ENCODE measurements at regions not wholly inside any gene's neighbourhood (a gene's known extent, or its start where the extent isn't known, plus 50 kb on each side); places are given as distances from the start of the nearest gene placed in this dataset.
"Not testable (repeated sequence)": the region's sequence is repeated elsewhere in the genome, so short reads cannot be mapped to it uniquely, and the experiment has no call there.

GRCh38 chr2:95721726-95722125 lies 129.9 kb downstream of the TRIM43 start:
- intact Hi-C loops (cut with DNase I), result no loop called here
- DNase-seq, result no peak
- Histone ChIP-seq H3K27me3 (no peaks in the 10 kb centered on the region), H3K36me3 (no peaks in the 10 kb centered on the region), H3K9me3 (no peaks in the 10 kb centered on the region), H3K27ac (no peak overlapping the region), H3K4me3 (no peak overlapping the region), H3K4me1 (ENCODE audit: insufficient read depth) (no peaks in the 10 kb centered on the region)
- no peak for TF ChIP-seq CTCF (IDR thresholded peaks at IDR 0.05)
- no peak for TF ChIP-seq POLR2A (IDR thresholded peaks at IDR 0.05)
- no peak for TF ChIP-seq EP300 (IDR thresholded peaks at IDR 0.05)
- 89 to 94% (median 90%) methylated on average over 8 of the region's 8 CpGs for WGBS, 3 donors

GRCh38 chr2:95722131-95722697 lies 130.4 kb downstream of the TRIM43 start:
- intact Hi-C loops (cut with DNase I), result no loop called here

DNA sequence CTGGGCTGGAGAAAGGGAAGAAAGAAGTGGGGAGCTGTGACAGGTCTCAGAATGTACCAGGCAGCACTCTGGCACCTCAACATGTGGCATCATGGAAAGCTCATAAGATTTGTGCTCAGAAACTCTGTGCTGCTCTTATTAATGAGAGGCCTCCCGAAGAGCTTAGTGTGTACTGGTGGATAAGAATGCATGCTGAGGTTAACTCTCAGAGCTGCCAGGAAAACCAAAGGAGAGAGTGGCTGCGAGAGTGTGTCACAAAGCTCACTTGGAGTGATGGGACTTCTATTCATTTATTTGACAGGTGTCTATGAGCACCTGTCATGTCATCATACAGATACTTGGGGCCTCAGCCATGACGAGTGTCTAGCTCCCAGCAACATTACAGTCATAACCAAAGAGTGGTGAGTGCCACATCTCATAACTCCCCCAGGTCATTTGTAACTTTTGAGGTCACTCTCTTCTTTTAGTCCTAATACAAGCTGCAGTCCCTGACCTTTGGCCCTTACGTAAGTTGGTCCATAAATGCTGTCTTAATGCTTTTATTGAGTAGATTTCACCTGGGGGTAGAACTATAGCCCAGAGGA lies 131.9 kb downstream of the TRIM43 start:
- H3K4me3 ChIP-seq; H3K9me3 ChIP-seq; H3K36me3 ChIP-seq; H3K4me1 ChIP-seq (ENCODE audit: insufficient read depth); H3K27me3 ChIP-seq; DNase-seq; intact Hi-C loops (cut with DNase I); H3K27ac ChIP-seq: not testable (repeated sequence)
- 80 to 88% (median 86%) methylated on average over 4 of the region's 4 CpGs for WGBS, 3 donors

More at GRCh38 chr2:95722131-95722697, 130.4 kb downstream of the TRIM43 start:
- no peak overlapping the region for H3K27ac ChIP-seq
- 72 to 81% (median 75%) methylated on average over 11 of the region's 11 CpGs for WGBS, 3 donors
- H3K27me3 ChIP-seq, result no peaks in the 10 kb centered on the region
- no peaks in the 10 kb centered on the region for H3K36me3 ChIP-seq
- no peak for DNase-seq
- no peak overlapping the region for H3K4me3 ChIP-seq
- H3K4me1 ChIP-seq (ENCODE audit: insufficient read depth), result no peaks in the 10 kb centered on the region
- TF ChIP-seq EP300 (IDR thresholded peaks at IDR 0.05) (no peak), CTCF (IDR thresholded peaks at IDR 0.05) (no peak), POLR2A (IDR thresholded peaks at IDR 0.05) (no peak)
- no peaks in the 10 kb centered on the region for H3K9me3 ChIP-seq

DNA sequence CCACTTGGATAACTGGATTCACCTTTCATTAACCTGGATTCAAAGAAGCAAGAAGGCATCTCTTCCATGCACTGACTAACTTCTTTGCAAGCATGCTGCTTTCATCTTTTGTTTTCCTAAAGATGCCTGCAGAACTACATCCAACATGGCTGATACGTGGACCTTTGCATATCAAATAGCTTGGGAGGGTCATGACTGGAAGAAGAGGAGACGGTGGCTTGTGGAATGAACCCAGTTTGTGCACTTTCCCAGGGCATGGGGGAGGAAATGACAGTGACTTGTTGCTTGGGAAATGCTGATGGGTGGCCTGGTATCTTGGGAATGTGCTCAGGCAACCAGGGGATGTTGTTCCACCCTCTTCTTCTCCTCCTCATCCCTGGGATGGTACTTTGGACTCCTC lies 133.4 kb downstream of the TRIM43 start:
- intact Hi-C loops (cut with DNase I), result loop anchor here in 2 of 4 donors (5.0 kb wide), 2 partner anchors 313 to 378 kb away; no protein-coding TSS in a partner anchor
- H3K27me3 ChIP-seq; H3K36me3 ChIP-seq; H3K4me3 ChIP-seq; DNase-seq; H3K4me1 ChIP-seq (ENCODE audit: insufficient read depth); H3K27ac ChIP-seq; H3K9me3 ChIP-seq: not testable (repeated sequence)
- 50 to 55% (median 52%) methylated on average over 2 of the region's 2 CpGs for WGBS, 3 donors

- H3K9me3 ChIP-seq; H3K4me1 ChIP-seq (ENCODE audit: insufficient read depth); H3K27me3 ChIP-seq; H3K4me3 ChIP-seq; H3K27ac ChIP-seq; H3K36me3 ChIP-seq; DNase-seq: not testable (repeated sequence)
- intact Hi-C loops (cut with DNase I), result loop anchor here in 2 of 4 donors (5.0 kb wide), 2 partner anchors 313 to 378 kb away; no protein-coding TSS in a partner anchor
- 80 to 88% (median 86%) methylated on average over 1 of the region's 1 CpG for WGBS, 3 donors
Observed at GRCh38 chr2:95725677-95726076, 133.9 kb downstream of the TRIM43 start.

- H3K4me3 ChIP-seq; H3K36me3 ChIP-seq; H3K9me3 ChIP-seq; DNase-seq; H3K4me1 ChIP-seq (ENCODE audit: insufficient read depth); H3K27me3 ChIP-seq; H3K27ac ChIP-seq: not testable (repeated sequence)
- 80 to 83% (median 82%) methylated on average over 5 of the region's 5 CpGs for WGBS, 3 donors
- intact Hi-C loops (cut with DNase I), result loop anchor here in 2 of 4 donors (5.0 kb wide), 2 partner anchors 315 to 380 kb away; no protein-coding TSS in a partner anchor
Observed at GRCh38 chr2:95727420-95727819, 135.6 kb downstream of the TRIM43 start.
